Endodermal cell (in vitro differentiated cells): ENCODE measurements at regions not wholly inside any gene's neighbourhood (a gene's known extent, or its start where the extent isn't known, plus 50 kb on each side); places are given as distances from the start of the nearest gene placed in this dataset.

Source experiments
- DNase-seq: peaks from one replicate; pipeline ENCODE4 v3.0.0-alpha.2; 2017
- H3K27ac ChIP-seq: 2 replicates; pipeline ENCODE4 v1.5.1; 2013; ENCODE audit warnings: mild to moderate bottlenecking, low read depth, low read length, moderate library complexity
- H3K27me3 ChIP-seq: 2 replicates; pipeline ENCODE4 v1.6.1; 2013; ENCODE audit warnings: mild to moderate bottlenecking, low read length, moderate library complexity; ENCODE audit not compliant: insufficient read depth, control insufficient read depth, poor library complexity, severe bottlenecking
- H3K36me3 ChIP-seq: 2 replicates; pipeline ENCODE4 v1.7.0; 2013; ENCODE audit warnings: mild to moderate bottlenecking, low read length, moderate library complexity; ENCODE audit not compliant: control insufficient read depth, insufficient read depth
- H3K4me1 ChIP-seq: one replicate; pipeline ENCODE4 v1.7.0; 2013; ENCODE audit warnings: low read length; ENCODE audit not compliant: control insufficient read depth, insufficient read depth
- H3K4me3 ChIP-seq: 2 replicates; pipeline ENCODE4 v1.5.1; 2013; ENCODE audit warnings: mild to moderate bottlenecking, low read length, moderate library complexity
- H3K9ac ChIP-seq: 2 replicates; pipeline ENCODE4 v1.6.1; 2013; ENCODE audit warnings: mild to moderate bottlenecking, low read length, moderate library complexity; ENCODE audit not compliant: poor library complexity, severe bottlenecking; ENCODE audit errors: extremely low read depth
- H3K9me3 ChIP-seq: 2 replicates; pipeline ENCODE4 v1.6.1; 2013; ENCODE audit warnings: mild to moderate bottlenecking, low read length, moderate library complexity; ENCODE audit not compliant: control insufficient read depth
- H3K27ac Mint-ChIP-seq: 2 replicates; pipeline ENCODE4 v1.8.0; 2020; ENCODE audit warnings: mixed read lengths
- H3K27me3 Mint-ChIP-seq: 2 replicates; pipeline ENCODE4 v1.8.0; 2021; ENCODE audit warnings: mild to moderate bottlenecking, mixed read lengths; ENCODE audit not compliant: insufficient read depth
- H3K36me3 Mint-ChIP-seq: 2 replicates; pipeline ENCODE4 v1.8.0; 2020; ENCODE audit warnings: low read depth, mixed read lengths
- H3K4me1 Mint-ChIP-seq: 2 replicates; pipeline ENCODE4 v1.8.0; 2020; ENCODE audit warnings: mixed read lengths
- H3K4me3 Mint-ChIP-seq: 2 replicates; pipeline ENCODE4 v1.8.0; 2020; ENCODE audit warnings: mild to moderate bottlenecking, moderate library complexity, mixed read lengths
- H3K9me3 Mint-ChIP-seq: 2 replicates; pipeline ENCODE4 v1.8.0; 2020; ENCODE audit warnings: mild to moderate bottlenecking, mixed read lengths
- WGBS, 2 experiments: methylation state at CpG; one replicate each; pipeline versions ENCODE4 v1.1.5 to v1.1.7; 2013; ENCODE audit warnings: missing lambda C conversion rate in 2 of 2, mixed read lengths in 1 of 2; ENCODE audit not compliant: insufficient coverage in 1 of 2, insufficient read length in 1 of 2; 5-methylcytosine and 5-hydroxymethylcytosine counted together
- TF ChIP-seq, protein P1 (sequence below): fragments of 200-600 bp; sonication (generic); conservative IDR thresholded peaks from 2 replicates; pipeline ENCODE4 v1.5.0; 2021; ENCODE audit warnings: antibody characterized with exemption, mild to moderate bottlenecking

DNA sequence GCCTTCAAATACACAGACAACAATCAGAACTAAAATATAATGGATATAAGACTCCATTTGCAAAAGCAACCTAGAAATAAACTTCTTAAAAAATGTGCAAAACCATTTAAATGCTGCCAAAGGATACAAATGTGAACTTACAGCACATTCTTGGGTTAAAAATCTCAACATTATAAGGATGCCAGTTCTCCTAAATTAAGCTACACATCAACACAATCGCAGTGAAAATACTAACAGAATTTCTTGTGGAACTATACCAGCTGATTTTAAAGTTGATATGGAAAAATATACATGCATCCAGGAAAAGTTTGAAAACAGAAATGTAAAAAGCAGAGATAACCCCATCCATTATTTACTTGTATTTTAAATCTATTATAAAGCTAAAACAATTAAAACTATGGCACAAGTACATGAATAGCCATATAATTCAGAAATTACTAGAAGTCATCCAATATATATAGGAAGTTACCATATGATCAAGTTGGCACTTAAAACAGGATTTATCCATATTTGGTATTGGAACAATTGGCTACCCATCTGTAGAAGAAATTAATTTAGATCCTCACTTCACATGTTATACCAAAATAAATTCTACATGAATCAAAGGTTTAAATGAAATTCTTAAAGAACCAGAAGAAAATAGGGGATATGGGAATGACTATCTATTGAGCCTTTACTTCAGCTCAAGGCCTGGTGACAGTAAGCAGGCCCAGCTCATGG lies 151.7 kb upstream of the GLI2 start:
- no peaks in the 10 kb centered on the region for H3K36me3 ChIP-seq
- H3K9ac ChIP-seq, result no peak overlapping the region
- Mint-ChIP-seq H3K36me3 (no peaks in the 10 kb centered on the region), H3K27ac (no peak overlapping the region), H3K27me3 (peaks cover 87% of the 10 kb centered on the region), H3K4me1 (peaks cover 14% of the 10 kb centered on the region), H3K9me3 (no peaks in the 10 kb centered on the region), H3K4me3 (no peak overlapping the region)
- peaks cover 4% of the 10 kb centered on the region for H3K4me1 ChIP-seq
- 71% methylated on average over 1 of the region's 1 CpG; no CpG with 5 or more reads in 1 of the 2 experiments for WGBS, 2 experiments
- peaks cover 75% of the 10 kb centered on the region for H3K27me3 ChIP-seq
- H3K27ac ChIP-seq, result no peak overlapping the region
- TF ChIP-seq, protein P1, sequence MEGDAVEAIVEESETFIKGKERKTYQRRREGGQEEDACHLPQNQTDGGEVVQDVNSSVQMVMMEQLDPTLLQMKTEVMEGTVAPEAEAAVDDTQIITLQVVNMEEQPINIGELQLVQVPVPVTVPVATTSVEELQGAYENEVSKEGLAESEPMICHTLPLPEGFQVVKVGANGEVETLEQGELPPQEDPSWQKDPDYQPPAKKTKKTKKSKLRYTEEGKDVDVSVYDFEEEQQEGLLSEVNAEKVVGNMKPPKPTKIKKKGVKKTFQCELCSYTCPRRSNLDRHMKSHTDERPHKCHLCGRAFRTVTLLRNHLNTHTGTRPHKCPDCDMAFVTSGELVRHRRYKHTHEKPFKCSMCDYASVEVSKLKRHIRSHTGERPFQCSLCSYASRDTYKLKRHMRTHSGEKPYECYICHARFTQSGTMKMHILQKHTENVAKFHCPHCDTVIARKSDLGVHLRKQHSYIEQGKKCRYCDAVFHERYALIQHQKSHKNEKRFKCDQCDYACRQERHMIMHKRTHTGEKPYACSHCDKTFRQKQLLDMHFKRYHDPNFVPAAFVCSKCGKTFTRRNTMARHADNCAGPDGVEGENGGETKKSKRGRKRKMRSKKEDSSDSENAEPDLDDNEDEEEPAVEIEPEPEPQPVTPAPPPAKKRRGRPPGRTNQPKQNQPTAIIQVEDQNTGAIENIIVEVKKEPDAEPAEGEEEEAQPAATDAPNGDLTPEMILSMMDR, result no peak
- no peak overlapping the region for H3K4me3 ChIP-seq
- no peaks in the 10 kb centered on the region for H3K9me3 ChIP-seq
- no peak for DNase-seq

DNA sequence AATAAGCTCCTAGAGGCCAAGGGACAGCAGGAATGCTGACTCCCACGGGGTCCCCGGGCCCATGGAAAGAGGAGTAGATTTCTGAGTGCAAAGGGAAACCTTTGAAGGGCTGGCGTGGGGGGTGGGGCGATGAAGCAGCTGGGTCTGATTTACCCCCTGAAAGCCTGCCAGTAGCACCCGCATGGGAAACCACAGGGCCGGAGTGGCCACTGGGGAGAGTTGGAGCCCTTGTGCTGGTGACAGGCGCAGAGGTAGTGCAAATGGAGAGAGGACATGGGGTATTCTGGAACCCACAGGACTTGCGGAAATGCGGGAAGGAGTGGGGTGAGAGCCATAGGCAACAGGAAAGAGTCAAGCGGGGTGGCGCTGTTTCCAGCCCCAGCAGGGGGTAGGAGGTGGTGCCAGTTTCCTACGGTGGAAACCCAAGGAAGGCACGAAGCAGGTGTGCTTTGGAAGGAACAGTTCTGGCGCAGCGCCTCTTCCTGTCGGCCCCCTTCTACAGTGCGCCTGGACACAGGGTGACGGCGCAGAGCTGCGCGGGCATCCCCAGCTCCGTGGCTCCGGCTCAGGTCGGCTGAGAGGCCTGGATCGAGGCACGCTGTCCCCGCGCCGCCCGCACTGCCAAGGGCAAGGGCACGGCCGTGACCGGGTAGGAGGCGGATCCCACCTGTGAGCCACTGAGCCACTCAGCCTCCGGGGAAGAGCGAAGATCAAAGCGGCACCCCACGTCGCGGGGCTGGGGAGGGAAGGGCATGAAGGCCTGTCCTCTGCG lies 149.0 kb upstream of the GLI2 start:
- H3K4me3 Mint-ChIP-seq, result peak overlapping the region; percentile 51
- no peak overlapping the region for H3K4me3 ChIP-seq
- 32% methylated on average over 18 to 41 of the region's 41 CpGs for WGBS, 2 experiments

DNA sequence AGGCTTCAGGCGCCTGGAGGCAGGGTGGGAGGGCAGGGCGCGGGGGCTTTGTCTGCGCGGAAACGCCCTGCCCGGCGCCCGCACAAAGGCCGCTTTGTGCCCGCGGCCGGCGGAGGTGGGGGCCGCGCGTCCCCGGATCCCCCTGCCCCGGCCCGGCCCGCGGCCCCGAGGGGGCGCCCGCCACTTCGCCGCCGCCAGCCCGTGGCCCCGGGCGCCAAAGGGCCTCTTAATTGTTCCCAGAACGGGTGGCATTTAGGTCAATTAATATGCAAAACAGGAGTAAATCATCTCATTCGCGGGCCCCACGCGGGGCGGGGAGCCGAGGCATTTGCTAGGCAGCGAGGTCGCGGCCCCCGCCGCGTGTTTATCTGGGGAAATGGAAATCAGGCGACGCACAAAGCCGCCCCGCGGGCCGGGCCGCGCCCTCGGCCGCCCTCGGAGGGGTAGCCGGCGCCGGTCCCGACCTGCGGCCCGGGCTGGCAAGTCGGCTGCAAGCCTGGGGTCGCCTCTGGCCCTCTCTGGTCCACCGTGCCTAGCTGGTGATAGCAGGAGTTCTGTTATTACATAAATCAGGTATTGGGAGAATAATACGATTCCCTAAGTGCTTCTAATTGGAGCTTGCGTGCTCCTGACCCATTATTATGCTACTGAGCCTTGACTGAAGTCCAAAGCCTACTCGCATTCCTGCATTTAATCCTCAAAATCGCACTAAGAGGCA lies 148.2 kb upstream of the GLI2 start:
- peak overlapping the region; percentile 64 for H3K27ac ChIP-seq
- H3K9me3 ChIP-seq, result no peaks in the 10 kb centered on the region
- H3K4me1 ChIP-seq, result peaks cover 9% of the 10 kb centered on the region
- peak overlapping the region; percentile 53 for H3K4me3 ChIP-seq
- no peak overlapping the region for H3K9ac ChIP-seq
- 4 to 5% methylated on average over 9 to 68 of the region's 68 CpGs for WGBS, 2 experiments
- no peaks in the 10 kb centered on the region for H3K9me3 Mint-ChIP-seq
- H3K4me1 Mint-ChIP-seq, result peaks cover 24% of the 10 kb centered on the region
- DNase-seq, result peak; percentile 75
- H3K36me3 ChIP-seq, result no peaks in the 10 kb centered on the region
- no peaks in the 10 kb centered on the region for H3K36me3 Mint-ChIP-seq
- peaks cover 88% of the 10 kb centered on the region for H3K27me3 Mint-ChIP-seq
- peaks cover 76% of the 10 kb centered on the region for H3K27me3 ChIP-seq
- no peak overlapping the region for H3K27ac Mint-ChIP-seq
- H3K4me3 Mint-ChIP-seq, result peak overlapping the region; percentile 51
- TF ChIP-seq, protein P1, result peak; percentile 43

More for the DNA sequence above, 149.0 kb upstream of the GLI2 start:
- Histone ChIP-seq H3K27ac (peak overlapping the region; percentile 64), H3K27me3 (peaks cover 76% of the 10 kb centered on the region), H3K9ac (no peak overlapping the region), H3K36me3 (no peaks in the 10 kb centered on the region), H3K9me3 (no peaks in the 10 kb centered on the region), H3K4me1 (peaks cover 9% of the 10 kb centered on the region)
- DNase-seq, result peak; percentile 78
- Mint-ChIP-seq H3K9me3 (no peaks in the 10 kb centered on the region), H3K27ac (no peak overlapping the region), H3K27me3 (peaks cover 84% of the 10 kb centered on the region), H3K36me3 (no peaks in the 10 kb centered on the region), H3K4me1 (peaks cover 24% of the 10 kb centered on the region)
- TF ChIP-seq, protein P1, result no peak
